GM18502 (cell line): ENCODE measurements at regions not wholly inside any gene's neighbourhood (a gene's known extent, or its start where the extent isn't known, plus 50 kb on each side); places are given as distances from the start of the nearest gene placed in this dataset.

Experiments used
- ATAC-seq: cut with Tn5 transposase; IDR thresholded peaks from one replicate; pipeline ENCODE4 v1.9.1; 2021; ENCODE audit warnings: mild to moderate bottlenecking; ENCODE audit not compliant: unreplicated experiment, poor library complexity

DNA sequence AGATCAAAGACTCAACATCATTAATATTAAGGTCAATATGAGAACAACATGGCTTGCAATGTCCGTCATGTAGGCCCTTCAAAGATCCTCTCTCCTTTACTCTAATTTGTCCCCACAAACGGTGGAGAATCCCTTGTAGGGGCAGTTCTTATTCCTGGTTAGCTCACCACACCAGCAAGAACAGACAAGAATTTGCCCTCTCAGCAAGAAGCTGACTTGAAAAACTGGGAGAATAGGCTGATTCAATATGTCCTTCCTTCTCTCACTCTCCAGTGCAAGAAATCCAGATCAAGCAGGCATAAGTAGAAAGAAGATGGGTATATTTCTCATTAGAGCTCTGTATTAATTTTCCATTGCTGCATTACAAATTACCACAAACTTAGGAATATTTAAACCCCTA lies 704.2 kb upstream of the SLIT2 start:
- no peak for ATAC-seq

DNA sequence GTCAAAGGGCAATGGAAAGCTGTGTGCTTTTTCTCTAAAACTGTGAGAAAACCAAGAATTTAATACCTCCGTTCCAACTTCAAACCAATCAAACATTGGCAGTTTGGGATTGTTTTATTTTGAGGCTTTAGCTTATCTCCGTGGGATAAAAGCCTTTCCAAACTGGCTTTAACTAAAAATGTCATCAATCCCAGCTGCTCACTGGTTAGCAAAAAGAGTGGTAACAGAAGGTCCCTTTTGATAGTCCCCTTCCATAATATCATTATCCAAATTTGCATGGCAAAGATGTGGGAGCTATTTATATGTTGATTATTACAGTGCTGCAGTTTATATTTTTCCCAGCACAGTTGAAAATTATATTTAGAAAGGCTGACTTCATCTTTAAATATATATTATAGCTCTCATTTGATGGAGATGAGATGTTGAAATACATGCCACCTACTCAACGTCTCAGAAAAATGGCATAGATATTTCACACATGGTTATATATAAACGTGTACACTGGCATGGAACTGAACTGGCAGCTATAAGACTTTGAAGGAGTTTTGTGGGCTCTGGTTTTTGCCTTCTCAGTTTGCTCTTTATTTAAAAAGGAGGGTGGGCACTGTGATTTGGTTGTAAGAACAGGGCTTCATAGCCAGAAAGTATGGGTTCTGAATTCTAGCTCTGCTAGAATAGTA lies 707.1 kb upstream of the SLIT2 start:
- ATAC-seq, result no peak

DNA sequence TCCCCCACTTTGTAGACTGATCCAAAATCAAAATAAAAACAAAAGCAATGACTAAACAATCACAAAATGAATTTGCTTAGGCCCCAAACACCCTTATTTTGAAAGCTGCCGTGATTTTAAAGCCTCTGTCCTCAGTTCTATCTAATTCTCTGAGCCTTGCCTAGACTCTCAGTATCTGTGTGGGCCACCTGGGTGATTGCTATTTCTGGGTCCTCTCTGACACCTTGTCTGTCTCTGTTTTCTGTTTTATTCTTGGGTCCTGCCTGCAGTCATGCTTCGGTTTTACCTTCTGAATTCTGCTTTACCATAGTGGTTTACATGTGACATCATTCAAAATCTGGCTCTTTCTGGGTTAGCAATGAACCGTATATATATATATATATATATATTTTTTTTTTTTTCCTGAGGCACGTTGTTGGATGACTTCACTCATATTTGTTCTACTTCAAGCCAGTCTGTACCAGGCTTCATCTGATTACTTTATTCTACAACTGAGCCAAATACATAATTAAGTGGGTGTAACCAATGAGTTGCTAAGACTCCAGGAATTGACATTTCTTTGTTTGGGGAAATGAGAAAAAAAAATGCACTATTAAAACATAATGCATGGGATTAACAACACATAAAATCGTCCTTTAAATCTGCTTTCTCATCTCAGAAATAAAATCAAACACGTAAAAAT lies 710.7 kb upstream of the SLIT2 start:
- no peak for ATAC-seq

GRCh38 chr4:19539201-19539600 lies 712.5 kb upstream of the SLIT2 start:
- ATAC-seq, result no peak

- no peak for ATAC-seq
Measured at GRCh38 chr4:19534159-19534558, 717.5 kb upstream of the SLIT2 start.

DNA sequence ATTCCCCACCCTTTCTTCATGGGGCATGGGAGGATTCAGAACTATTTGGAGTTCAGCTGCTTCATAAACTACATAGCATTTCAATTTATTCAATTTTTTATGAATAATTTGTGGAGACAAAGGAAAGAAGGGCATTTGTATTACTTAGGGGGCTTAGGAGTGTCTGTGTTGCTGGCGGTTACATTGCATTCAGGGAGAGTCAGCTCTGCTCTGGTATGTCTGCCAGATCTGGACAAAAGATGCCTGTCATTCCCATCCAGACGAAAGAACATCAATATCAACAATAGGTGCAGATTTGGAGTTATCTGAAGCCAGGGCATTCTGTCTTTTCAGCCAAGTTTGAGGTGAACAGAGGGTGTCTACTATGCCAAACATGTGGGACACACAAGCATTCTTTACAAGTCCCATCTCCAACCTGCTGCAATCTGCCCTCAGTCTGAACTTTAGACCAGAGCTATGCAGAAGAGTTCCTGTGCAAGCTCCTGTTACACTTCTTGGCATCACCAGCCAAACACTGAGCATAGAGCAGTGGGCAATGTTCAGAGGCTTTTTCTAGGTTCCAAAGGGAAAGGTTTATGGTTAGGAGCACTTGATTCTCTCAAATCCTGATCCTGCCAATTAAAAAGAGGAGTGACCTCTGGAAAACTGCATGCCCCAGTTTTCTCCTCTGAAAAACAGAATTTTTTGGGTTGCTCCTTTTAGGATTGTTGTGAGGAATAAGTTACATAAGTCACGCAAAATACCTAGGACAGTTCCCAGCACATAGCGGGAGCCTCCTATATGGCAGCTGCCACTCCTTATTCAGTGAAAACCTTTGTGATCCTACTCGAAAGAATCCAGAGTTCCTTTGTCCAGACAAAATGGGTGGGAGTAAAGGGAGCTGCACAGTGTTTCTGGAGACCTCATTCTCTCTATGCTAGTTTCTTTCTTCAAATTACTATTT lies 719.5 kb upstream of the SLIT2 start:
- no peak for ATAC-seq

DNA sequence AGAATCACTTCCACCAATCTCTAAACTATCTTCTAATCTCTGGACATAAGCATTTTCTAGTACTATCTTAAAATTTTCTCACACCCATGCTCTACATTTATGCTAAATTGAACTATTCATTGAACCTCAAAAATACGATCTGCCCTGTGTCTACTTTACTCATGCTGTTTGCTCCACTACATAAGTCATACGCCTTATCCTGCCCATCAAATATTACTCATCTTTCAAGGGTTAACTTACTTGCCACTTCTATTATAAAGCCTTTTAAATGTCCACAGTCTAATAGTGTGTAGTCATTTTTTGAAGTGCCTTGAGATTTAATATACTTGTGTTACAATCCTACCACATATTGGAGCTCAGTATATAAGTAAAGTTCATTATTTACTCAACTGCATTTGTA lies 727.7 kb upstream of the SLIT2 start:
- ATAC-seq, result no peak

DNA sequence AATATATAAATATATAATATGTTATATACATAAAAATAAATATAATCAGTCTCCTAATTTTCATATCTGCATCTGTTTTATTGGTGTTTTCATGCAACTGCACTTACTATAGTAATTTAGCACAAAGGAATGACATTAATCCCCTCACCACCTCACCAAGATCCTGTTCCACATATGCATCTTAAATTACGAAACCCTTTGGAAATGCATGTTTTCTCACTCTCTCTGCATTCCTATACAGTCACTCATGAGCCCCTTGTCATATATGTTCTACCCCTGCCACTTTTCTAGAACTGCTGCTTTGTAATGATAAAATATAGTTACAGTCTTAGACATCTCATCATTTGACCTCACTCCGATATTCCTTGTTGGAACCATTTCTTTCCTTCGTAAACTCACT lies 728.7 kb upstream of the SLIT2 start:
- no peak for ATAC-seq

DNA sequence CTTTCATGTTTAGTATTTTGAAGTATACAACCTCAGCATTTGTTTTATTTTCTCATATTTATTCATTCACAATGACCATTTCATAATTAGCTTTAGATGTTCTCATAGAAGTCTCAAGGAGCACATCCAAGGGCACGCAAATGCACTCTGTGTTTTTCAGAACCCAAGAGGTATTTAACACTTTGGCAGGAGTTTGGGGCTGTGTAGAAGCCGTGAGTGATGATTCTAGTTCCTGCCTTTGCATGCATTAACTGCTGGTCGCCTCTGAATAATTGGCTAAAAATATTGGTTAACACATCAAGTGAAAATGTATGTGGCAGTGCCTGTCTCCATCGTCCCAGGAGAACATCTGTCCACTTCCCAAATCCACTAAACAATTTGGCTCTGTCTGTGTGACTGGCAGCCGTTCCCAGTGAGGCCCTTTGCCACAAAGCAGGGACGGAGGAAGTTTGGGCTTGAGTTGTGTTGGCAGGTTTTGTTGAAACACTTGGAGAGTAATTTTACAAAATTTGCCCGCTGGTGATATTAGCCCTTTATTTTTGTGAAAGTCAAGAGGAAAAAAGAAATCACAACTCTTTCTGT lies 730.7 kb upstream of the SLIT2 start:
- ATAC-seq, result no peak

DNA sequence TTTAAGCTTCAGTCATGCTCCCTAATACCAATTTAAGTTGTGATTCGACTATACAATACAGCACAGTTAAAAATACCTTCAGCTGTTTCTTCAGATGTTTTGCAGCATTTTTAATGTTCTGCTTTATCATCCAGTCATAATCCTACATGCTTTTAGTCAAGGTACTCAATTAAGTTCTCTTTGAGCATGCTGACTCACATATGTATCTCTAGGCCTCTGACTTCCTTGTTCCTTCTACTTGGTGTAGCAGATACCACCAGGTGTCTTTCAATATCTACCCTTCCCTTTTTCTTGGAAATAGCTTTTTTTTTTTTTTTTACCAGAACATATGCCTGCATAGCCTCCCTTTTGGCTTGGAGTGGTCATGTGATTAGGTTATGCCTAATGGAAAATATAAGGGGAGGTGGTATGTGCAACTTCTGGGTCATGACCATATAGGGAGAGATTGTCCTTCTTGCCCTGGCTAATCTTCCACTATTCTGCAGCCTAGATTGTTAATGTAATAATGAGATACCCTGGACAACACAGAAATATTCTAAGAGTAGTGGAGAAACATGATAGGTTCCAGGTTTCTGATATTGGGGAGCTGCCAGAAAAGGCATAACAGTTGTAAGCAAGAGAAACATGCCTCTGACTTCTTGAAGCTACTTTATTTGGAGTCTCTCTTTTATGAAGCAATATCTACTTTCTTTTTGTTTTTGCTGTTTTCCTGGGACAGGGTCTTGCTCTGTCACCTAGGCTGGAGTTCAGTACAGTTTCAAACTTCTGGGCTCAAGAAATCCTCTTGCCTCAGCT lies 737.2 kb upstream of the SLIT2 start:
- no peak for ATAC-seq

- ATAC-seq, result no peak
Measured at GRCh38 chr4:19512086-19512485, 739.6 kb upstream of the SLIT2 start.

GRCh38 chr4:19510993-19511392 lies 740.7 kb upstream of the SLIT2 start:
- no peak for ATAC-seq

DNA sequence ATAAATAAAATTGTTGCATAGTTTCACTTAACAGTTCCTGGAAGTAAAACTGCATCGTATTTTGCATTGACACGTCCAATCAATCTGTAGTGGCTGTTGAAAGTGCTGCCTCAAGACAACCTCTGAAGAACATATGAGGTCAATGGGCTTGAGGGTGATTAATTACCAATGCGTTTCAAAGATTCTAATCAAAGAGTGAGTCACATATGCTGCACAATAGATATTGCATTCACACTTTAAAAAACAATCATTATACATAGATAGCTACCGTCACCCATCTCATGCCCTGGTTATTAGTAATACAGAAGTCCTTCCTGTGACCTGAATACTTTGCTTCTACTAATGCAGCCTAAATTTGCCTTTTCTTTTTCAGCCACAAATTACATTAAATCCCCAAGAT lies 743.3 kb upstream of the SLIT2 start:
- no peak for ATAC-seq

GRCh38 chr4:19497705-19498104 lies 754.0 kb upstream of the SLIT2 start:
- ATAC-seq, result no peak

- ATAC-seq, result no peak
Measured at GRCh38 chr4:19496756-19497155, 754.9 kb upstream of the SLIT2 start.

- ATAC-seq, result no peak
Measured at GRCh38 chr4:19494961-19495360, 756.7 kb upstream of the SLIT2 start.

- no peak for ATAC-seq
Measured at GRCh38 chr4:19492606-19493005, 759.1 kb upstream of the SLIT2 start.

DNA sequence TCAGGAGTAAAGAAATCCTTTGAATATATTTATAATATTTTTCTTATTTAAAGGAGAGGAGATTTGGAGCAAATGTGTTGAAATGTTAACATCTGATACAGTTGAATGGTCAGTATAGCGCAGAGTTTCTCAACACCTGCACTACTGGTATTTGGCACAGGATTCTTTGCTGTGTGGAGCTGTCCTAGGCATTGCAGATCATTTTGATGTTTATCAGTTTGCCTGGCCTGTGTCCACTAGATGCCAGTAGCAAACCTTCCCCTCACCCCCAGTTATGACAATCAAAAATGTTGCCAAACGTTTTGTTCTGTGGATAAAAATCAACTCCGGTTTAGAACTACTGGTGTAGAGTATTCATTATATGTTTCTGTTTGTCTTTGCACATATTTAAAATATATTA lies 765.3 kb upstream of the SLIT2 start:
- ATAC-seq, result no peak

DNA sequence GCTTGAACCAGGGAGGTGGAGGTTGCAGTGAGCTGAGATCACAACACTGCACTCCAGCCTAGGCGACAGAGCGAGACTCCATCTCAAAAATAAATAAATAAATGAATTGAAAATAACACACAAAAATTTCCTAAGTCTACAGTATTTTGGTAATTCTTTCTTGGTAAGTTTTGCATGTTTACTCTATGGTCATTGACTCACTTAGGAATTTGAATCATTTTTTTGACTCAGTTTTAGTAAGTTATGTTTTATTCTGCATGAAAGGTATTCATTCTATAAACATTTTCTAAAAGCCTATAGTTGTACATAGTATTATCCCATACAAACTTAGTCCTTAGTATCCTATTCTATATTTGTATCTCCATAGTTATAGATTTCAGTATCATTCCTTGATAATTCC lies 772.9 kb upstream of the SLIT2 start:
- no peak for ATAC-seq

- no peak for ATAC-seq
Measured at GRCh38 chr4:19473569-19473968, 778.1 kb upstream of the SLIT2 start.
